DND-41 (cell line): ENCODE measurements at regions not wholly inside any gene's neighbourhood (a gene's known extent, or its start where the extent isn't known, plus 50 kb on each side); places are given as distances from the start of the nearest gene placed in this dataset.

Experiments used
- CTCF ChIP-seq: IDR thresholded peaks from 2 replicates; pipeline ENCODE4 v1.5.1; 2012; ENCODE audit warnings: borderline replicate concordance, low read length, moderate library complexity, mild to moderate bottlenecking; ENCODE audit not compliant: poor library complexity, severe bottlenecking; ENCODE audit errors: extremely low read depth
- EZH2 ChIP-seq: IDR thresholded peaks from 3 replicates; pipeline ENCODE4 v1.6.1; 2012; ENCODE audit warnings: borderline replicate concordance, low read depth, mild to moderate bottlenecking, moderate library complexity, low read length, inconsistent platforms; ENCODE audit not compliant: severe bottlenecking

- TF ChIP-seq CTCF, result no peak
- no peak for TF ChIP-seq EZH2
Observed at GRCh38 chr3:16122155-16122554, 52.3 kb upstream of the GALNT15 start.
